HepG2 (cell line): ENCODE measurements at regions not wholly inside any gene's neighbourhood (a gene's known extent, or its start where the extent isn't known, plus 50 kb on each side); places are given as distances from the start of the nearest gene placed in this dataset.
"Not testable (repeated sequence)": the region's sequence is repeated elsewhere in the genome, so short reads cannot be mapped to it uniquely, and the experiment has no call there.

Source experiments
- KLF13 ChIP-seq: sonication (generic); formaldehyde crosslinking; IDR thresholded peaks from 2 replicates; pipeline ENCODE4 v1.4.0; 2020; ENCODE audit warnings: mild to moderate bottlenecking, missing genetic modification reagents
- MTF1 ChIP-seq: sonication (generic); formaldehyde crosslinking; IDR thresholded peaks from 2 replicates; pipeline ENCODE4 v1.5.0; 2020; ENCODE audit warnings: missing genetic modification reagents
- POLR2AphosphoS5 ChIP-seq: IDR thresholded peaks from 2 replicates; pipeline ENCODE4 v1.6.1; 2012; ENCODE audit warnings: low read depth, low read length
- TF ChIP-seq, protein P1 (sequence below), 2 experiments: sonication (generic) in 1 of 2; formaldehyde crosslinking in 1 of 2; IDR thresholded peaks; 2 replicates each; pipeline versions ENCODE4 v1.4.0 to v1.6.1; 2018 to 2020; ENCODE audit warnings: missing genetic modification reagents in 2 of 2, borderline replicate concordance in 1 of 2, low read depth in 1 of 2, mild to moderate bottlenecking in 1 of 2, missing biosample characterization in 1 of 2
- TF ChIP-seq, protein P2 (sequence below): sonication (generic); formaldehyde crosslinking; IDR thresholded peaks from 2 replicates; pipeline ENCODE4 v1.4.0; 2020; ENCODE audit warnings: missing genetic modification reagents

DNA sequence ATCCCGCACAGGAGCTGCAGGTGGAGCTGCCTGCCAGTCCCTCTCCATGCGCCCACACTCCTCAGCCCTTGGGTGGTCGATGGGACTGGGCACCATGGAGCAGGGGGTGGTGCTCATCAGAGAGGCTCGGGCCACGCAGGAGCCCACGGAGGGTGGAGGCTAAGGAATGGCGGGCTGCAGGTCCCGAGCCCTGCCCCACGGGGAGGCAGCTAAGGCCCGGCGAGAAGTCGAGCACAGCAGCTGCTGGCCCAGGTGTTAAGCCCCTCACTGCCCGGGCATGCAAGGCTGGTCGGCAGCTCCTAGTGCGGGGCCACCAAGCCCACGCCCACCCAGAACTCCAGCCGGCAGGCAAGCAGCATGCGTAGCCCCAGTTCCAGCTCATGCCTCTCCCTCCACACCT, 80.2 kb downstream of the DEFB131A start:
- not testable (repeated sequence) for TF ChIP-seq KLF13; MTF1 (CRISPR knock-in tag); POLR2AphosphoS5
- TF ChIP-seq, protein P1, sequence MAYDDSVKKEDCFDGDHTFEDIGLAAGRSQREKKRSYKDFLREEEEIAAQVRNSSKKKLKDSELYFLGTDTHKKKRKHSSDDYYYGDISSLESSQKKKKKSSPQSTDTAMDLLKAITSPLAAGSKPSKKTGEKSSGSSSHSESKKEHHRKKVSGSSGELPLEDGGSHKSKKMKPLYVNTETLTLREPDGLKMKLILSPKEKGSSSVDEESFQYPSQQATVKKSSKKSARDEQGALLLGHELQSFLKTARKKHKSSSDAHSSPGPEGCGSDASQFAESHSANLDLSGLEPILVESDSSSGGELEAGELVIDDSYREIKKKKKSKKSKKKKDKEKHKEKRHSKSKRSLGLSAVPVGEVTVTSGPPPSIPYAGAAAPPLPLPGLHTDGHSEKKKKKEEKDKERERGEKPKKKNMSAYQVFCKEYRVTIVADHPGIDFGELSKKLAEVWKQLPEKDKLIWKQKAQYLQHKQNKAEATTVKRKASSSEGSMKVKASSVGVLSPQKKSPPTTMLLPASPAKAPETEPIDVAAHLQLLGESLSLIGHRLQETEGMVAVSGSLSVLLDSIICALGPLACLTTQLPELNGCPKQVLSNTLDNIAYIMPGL (CRISPR knock-in tag; IDR thresholded peaks at IDR 0.05; ENCODE audit: borderline replicate concordance in 1 of 2, low read depth in 1 of 2), result not testable (repeated sequence)
- TF ChIP-seq, protein P2, sequence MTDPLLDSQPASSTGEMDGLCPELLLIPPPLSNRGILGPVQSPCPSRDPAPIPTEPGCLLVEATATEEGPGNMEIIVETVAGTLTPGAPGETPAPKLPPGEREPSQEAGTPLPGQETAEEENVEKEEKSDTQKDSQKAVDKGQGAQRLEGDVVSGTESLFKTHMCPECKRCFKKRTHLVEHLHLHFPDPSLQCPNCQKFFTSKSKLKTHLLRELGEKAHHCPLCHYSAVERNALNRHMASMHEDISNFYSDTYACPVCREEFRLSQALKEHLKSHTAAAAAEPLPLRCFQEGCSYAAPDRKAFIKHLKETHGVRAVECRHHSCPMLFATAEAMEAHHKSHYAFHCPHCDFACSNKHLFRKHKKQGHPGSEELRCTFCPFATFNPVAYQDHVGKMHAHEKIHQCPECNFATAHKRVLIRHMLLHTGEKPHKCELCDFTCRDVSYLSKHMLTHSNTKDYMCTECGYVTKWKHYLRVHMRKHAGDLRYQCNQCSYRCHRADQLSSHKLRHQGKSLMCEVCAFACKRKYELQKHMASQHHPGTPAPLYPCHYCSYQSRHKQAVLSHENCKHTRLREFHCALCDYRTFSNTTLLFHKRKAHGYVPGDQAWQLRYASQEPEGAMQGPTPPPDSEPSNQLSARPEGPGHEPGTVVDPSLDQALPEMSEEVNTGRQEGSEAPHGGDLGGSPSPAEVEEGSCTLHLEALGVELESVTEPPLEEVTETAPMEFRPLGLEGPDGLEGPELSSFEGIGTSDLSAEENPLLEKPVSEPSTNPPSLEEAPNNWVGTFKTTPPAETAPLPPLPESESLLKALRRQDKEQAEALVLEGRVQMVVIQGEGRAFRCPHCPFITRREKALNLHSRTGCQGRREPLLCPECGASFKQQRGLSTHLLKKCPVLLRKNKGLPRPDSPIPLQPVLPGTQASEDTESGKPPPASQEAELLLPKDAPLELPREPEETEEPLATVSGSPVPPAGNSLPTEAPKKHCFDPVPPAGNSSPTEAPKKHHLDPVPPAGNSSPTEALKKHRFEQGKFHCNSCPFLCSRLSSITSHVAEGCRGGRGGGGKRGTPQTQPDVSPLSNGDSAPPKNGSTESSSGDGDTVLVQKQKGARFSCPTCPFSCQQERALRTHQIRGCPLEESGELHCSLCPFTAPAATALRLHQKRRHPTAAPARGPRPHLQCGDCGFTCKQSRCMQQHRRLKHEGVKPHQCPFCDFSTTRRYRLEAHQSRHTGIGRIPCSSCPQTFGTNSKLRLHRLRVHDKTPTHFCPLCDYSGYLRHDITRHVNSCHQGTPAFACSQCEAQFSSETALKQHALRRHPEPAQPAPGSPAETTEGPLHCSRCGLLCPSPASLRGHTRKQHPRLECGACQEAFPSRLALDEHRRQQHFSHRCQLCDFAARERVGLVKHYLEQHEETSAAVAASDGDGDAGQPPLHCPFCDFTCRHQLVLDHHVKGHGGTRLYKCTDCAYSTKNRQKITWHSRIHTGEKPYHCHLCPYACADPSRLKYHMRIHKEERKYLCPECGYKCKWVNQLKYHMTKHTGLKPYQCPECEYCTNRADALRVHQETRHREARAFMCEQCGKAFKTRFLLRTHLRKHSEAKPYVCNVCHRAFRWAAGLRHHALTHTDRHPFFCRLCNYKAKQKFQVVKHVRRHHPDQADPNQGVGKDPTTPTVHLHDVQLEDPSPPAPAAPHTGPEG (CRISPR knock-in tag), result not testable (repeated sequence)
